HG03045 (cell line): ENCODE measurements at regions not wholly inside any gene's neighbourhood (a gene's known extent, or its start where the extent isn't known, plus 50 kb on each side); places are given as distances from the start of the nearest gene placed in this dataset.
"Not testable (repeated sequence)": the region's sequence is repeated elsewhere in the genome, so short reads cannot be mapped to it uniquely, and the experiment has no call there.

Source experiments
- ATAC-seq: cut with Tn5 transposase; IDR thresholded peaks from one replicate; pipeline ENCODE4 v1.9.1; 2021; ENCODE audit warnings: mild to moderate bottlenecking, moderate library complexity; ENCODE audit not compliant: unreplicated experiment

DNA sequence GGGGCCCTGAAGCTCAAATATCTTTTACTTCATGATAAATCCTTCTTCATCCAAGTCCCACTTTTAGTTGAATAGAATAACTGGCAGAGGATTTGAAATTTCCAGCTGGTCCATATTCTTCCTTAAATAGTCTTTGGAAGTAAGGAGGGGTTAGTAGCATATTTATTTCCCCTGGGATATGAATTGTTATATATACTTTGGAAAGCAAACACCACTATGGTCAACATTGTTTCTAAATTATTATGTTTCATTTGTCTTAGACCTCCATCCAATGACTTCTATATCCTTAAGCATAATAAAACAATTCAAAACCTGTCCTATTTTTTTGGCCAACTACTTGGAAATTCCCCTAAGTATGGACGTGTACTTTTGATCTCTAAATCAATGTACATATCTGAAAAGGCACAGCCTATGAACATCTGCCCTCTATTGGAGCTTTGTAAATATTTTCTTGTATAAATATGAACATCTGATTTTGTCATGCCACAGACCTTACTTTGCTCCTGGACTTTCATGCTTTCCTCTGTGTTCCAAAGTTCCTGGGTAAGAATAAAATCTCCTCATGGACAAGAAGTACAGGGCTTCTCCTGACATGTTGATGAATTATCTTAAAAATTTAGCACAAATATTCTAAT, 1212.0 kb downstream of the GALC start:
- no peak for ATAC-seq

DNA sequence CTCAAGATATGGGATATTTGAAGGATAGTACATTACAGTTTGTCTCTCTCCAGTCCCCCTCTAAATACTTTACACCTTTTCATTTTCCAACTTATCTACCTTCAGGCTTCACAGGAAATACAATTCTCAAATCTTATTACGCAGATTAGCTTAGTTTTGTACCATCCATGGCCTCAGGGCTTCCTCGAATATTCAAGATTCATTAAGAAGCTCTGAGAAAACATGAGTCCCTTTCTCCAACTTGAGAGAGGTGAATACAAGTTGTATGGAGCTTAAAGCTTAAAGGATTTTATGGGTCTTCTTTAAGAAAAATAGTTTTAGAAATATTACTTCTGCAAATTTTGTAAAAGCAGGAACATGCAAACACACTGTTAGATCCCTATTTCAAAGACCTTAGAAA, 1212.5 kb downstream of the GALC start:
- no peak for ATAC-seq

DNA sequence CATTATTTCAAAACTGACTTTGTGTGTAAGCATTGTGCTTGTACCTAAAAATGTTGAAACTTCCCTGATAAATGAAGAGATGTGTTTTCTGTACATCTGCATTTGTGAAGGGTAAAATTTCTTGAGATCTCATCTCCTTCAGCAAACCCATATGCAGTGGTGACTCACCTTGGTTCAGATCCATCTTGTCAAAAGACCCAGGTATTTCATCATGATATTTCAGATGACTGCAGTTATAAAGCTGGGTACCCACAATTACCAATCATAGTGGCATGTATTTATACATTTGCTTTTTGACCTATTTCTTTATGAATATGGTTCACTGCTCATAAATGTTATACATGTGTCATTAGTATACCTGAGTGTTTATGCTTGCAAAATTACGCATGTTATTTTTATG, 1213.6 kb downstream of the GALC start:
- ATAC-seq: no peak

DNA sequence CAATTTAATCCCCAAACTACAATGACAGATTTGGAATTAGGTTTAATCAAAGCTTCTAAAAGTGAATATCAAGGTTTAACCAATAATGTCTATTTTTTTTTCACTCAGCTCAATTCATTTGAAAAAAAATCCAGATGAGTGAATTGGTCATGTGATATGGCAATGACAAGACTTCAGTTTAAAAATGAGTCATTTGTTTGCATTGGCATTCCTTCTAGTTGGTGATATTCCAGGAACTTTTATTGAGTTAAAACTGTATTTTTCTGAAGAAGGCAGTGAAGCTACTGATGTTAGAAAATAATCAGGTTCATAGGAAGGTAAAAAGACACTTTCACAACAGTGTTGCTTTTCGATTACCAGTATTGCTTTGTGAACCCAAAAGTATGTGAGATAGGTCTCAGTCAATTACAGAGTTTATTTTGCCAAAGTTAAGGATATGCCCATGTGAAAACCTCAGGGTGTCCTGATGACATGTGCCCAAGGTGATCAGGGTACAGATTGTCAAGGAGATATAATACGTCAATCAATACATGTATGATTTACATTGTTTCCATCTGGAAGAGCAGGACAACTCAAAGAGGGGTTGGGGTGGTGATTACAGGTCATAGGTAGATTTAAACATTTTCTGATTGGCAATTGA, 1214.9 kb downstream of the GALC start:
- no peak for ATAC-seq

DNA sequence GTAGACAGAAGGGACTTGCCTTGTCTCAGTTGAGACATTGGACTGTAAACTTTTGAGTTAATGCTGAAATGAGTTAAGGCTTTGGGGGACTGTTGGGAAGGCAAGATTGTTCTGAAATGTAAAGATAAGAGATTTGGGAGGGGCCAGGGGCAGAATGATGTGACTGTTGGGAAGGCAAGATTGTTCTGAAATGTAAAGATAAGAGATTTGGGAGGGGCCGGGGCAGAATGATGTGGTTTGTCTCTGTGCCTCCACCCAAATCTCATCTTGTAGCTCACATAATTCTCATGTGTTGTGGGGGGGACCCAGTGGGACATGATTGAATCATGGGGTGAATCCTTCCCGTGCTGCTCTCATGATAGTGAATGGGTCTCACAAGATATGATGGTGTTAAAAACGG, 1217.1 kb downstream of the GALC start:
- not testable (repeated sequence) for ATAC-seq

DNA sequence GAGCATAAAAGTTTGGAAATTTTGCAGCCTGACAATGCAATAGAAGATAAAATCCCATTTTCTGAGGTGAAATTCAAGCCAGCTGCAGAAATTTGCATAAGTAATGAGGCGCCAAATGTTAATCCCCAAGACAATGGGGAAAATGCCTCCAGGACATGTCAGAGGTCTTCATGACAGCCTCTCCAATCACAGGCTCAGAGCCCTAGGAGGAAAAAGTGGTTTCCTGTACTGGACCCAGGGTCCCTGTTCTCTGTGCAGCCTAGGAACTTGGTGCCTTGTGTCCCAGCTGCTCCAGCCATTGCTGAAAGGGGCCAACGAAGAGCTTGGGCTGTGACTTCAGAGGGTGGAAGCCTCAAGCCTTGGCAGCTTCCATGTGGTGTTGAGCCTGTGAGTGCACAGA, 1218.1 kb downstream of the GALC start:
- no peak for ATAC-seq

DNA sequence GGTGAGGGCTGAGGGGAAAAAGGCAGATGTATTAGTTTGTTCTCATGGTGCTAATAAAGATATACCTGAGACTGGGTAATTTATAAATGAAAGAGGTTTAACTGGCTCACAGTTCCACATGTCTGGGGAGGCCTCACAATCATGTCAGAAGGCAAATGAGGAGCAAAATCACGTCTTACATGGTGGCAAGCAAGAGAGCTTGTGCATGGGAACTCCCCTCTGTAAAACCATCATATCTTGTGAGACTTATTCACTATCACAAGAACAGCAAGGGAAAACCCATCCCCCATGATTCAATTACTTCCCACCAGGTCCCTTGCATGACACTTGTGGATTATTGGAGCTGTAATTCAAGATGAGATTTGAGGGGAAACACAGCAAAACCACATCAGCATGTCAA, 1220.9 kb downstream of the GALC start:
- ATAC-seq: no peak

DNA sequence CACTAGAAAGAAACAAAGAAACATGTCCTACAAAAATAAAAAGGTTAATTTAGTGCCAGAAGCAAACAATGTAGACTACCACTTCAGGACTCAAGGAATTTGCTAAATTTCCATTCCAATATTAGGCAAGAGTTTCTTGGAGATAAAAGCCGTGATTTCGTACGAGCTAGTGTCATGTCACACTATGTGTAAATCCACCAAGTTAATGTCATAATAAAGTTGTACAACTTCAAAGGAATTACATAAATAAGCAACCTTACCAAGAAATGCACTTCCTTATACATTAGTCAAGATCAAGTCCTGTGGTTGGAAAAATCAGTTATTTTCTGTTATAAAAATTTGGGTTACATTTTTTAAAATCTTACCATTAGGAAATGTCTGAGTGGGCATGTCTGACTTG, 1222.8 kb downstream of the GALC start:
- ATAC-seq: no peak

DNA sequence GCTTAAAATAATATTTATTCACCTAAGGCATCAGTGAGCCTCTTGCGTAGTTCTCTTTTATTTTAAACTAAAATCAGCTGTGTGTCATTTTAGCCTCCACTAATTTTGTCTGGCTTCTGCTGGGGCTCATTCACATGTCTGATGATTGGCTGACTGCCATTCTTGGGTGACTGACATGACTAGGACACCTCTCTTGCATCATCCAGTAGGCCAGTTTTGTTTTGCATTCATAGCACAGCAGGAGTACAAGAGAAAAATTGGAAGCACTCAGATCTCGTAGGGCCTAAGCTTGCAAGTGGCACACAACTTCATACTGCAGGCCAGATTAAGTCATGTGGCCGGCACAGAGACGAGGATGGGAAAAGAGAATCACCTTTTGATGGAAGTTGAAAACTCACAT, 1226.5 kb downstream of the GALC start:
- ATAC-seq: no peak

DNA sequence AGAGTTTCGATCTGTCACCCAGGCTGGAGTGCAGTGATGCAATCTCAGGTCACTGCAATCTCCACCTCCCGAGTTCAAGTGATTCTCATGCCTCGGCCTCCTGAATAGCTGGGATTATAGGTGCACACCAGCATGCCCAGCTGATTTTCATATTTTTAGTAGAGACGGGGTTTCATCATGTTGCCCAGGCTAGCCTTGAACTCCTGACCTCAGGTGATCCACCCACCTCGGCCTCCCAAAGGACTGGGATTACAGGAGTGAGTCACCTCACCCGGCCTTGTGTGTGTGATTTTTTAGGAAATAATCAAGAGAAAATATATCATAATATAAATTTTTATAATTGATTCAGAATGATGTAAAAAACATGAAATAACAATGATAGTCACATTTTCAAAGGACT, 1231.4 kb downstream of the GALC start:
- ATAC-seq: no peak

DNA sequence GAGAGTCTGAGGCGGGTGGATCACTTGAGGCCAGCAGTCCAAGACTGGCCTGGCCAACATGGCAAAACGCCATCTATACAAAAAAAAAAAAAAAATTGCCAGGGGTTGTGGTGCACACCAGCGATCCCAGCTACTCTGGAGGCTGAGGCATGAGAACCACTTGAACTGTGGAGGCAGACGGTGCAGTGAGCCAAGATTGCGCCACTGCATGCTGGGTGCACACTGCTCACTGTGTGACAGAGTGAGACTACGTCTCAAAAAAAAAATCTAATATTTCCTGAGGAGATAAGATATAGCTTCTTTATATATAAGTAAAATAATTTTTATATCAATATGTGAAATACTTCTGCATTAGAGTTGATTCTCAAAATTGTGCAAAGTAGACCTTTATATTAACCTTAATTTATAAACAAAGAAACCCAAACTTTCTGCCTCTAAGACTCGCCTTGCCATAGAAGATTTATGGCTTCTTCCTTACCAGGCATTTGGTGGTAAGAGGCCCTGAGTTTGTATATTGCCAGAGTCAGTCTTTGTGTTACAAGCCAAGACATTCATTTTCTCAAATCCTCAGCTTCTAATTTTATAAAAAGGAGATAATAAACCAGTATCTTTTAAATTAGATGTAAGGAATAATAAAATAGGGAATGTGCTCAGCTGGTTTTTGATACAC, 1226.7 kb downstream of the FLRT2 start:
- ATAC-seq: no peak

DNA sequence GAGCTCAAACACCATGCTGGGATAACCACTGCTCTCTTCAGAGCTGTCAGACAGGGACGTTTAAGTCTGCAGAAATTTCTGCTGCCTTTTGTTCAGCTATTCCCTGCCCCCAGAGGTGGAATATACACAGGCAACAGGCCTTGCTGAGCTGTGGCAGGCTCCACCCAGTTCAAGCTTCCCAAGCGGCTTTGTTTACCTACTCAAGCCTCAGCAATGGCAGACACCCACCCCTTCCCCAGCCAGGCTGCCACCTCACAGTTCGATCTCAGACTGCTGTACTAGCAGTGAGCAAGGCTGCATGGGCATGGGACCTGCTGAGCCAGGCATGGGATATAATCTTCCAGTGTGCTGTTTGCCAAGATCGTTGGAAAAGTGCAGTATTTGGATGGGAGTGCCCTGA, 1220.5 kb downstream of the FLRT2 start:
- not testable (repeated sequence) for ATAC-seq

DNA sequence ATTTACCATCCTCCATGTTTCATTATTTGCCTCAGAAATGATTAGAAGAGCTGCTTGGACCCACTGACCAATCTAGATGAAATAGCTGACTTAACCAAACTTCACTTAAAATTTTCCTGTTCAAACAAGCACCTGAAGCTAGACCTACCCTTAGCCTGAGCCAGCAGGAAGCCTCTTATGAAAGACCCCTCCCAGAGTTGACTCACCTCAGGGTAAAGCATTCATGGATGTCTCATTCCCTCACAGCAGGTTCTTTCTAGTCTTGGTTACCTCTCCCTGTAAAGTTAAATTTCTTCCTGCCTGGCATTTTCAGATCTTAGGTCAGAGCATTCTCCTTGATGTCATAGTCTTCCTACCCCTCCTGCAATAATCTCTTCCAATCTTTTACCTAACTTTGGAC, 1209.8 kb downstream of the FLRT2 start:
- ATAC-seq: no peak

DNA sequence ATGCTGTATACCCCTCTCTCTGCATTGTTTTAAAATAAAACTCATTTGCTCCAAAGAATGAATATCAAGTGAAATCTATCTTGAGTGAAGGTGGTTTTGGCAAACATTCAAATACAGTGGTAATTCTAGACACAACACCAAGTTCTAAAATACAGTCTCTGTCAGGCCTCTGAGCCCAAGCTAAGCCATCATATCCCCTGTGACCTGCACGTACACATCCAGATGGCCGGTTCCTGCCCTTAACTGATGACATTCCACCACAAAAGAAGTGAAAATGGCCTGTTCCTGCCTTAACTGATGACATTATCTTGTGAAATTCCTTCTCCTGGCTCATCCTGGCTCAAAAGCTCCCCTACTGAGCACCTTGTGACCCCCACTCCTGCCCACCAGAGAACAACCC, 1201.5 kb downstream of the FLRT2 start:
- ATAC-seq: not testable (repeated sequence)

DNA sequence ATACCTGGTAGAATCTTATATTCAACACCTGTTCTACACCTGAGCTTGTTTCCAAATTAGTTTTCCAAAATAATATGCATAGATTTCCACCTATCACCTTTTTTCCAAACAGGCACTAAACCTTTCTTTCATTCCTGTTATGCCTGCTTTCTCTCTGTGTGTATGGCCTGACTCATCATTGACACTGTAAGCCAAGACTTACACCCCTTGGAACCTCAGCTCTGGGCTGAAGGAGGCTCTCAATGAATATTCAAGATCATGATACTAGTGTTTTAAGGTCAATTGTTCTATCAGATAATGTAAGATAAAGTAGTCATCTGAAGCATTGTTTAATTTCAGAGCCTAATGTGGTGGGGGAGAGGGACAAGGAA, 1193.3 kb downstream of the FLRT2 start:
- ATAC-seq: no peak

DNA sequence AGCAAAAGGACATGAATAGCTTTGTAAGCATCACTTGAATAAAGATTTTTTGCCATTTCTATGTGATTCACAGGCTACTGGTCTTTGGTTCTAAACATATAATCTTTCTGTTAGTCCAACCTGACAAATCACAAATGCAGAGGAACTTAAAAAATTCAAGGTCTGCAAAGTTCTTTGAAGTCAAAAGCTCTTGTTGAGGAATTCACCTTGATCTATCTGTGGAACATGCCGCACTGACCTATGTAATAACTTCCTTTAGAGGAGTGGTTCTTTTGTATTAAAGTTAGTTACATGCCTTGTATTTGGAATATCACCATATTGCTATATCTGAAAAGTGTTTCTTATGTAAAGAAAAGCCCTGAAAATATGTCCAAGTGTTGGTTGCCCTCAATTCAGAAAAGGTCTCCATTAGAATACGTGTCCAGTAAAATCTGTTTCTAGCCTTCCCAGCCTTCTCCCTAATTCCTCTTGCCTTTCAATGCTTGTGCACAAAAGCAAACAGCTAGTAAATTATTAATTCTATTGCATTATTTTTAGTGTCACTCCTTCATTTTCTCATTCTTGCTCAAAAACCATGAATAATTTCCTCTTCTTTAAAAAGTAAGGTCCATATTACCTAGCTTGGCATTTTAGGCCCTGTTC, 1192.8 kb downstream of the FLRT2 start:
- ATAC-seq: no peak

DNA sequence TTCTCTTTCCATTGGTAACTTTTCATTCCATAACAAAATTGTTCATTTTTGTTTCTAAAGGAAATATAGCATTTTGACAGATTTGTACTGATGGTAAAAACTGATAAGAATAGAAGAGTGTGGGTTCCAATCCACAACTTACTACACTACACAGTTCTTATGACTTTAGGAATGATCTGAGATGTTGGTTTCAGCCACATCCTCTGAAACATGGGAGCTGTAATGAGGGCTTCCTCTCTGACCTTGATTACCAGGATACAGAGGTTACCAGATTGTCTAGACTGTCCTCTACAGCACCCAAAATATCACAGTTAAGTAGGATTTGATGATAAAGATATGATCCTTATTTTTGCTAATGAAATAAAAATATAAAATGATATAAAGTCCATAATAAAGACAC, 1184.6 kb downstream of the FLRT2 start:
- no peak for ATAC-seq

DNA sequence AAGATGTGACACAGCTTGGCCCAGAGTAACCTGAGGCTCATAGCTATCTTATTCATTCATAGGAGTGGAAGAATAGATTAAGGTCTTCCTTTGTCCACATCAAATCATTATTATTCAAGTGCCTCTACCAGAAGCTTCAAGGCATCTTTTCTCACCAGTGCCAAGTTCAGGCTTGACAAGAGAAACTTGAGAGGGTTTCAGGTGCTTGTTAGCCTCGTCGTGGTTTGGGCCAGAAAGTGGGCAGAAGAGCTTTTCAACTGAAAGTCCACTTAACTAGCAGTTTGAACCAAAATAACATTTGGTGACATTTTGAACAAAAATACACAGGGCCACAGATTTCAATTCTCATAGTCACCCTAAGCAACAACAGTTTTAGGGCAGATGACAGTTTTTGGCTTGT, 1184.2 kb downstream of the FLRT2 start:
- no peak for ATAC-seq

DNA sequence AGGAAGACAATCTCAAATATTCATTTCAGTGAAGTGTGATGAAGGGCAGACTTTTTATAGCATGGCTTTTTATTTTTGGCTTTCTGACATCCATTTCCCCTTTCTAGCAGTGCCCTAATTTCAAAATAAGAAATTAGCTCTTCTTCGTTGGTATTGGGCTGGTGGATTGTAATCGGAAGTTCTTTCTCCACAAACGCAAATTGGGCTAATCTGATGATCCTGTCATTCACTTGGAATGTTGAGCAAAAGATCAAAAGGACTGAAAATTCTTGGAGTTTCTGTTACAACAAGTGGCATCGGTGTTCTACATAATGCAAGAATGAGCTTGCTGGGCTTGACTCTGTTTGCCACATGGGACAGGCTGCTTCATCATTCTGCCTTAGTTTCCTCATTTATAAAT, 1182.8 kb downstream of the FLRT2 start:
- no peak for ATAC-seq

DNA sequence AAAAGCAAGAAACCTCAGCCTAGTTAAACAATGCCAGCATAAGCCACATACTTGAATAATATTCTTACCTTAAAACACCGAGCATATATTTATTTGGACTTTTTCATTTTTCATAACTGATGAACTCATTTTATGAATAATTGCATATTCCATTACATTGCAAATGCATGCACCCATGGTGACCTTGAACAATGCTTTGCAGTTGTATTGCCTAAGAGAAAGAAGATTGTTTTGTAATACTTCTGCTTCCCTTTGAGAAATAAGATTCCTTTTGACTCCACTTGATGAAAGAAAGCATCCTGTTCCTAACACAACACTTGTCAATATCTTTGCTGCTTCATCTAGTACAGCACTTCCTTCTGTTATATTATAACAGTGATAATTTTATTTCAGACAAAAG, 1182.2 kb downstream of the FLRT2 start:
- ATAC-seq: no peak

DNA sequence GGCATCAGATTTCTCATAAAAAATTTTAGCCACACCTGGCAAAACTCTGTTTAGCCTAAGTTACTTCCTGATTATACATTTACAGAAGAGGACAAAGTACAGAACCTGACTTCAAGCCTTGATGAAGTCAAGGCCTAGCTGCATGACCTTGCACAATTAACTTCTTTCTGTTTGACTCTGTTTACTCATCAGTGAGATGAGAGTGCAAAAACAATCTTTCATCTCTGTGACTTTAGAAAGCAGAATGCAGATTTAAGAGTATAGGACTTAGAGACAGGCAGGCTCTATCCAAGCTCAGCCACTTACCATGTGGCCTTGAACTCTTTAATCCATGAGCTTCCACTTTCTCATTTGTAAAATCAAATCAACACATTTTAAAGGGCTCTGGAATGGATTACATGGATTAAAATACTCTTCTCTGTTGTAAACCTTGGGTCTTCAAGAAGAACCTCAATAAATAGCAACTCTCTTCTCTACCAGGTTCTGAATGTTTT, 1178.9 kb downstream of the FLRT2 start:
- no peak for ATAC-seq

DNA sequence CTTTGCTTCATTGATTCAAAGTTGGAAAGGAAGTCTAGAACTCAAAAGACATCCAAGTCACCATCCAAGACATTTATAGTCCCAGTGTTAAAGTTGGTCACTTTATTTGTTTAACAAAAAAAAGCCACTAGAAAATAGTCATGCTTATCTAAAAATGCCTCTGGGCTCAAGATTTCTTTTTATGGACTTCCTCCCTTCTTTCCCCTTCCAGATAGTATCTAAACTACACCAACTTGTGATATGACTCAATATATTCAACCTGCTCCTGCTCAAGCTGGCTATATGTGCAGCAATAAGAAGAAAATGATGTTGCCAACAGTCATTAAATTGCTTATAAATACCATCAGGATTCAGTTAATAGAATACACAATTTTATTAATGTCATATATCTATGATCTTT, 1177.1 kb downstream of the FLRT2 start:
- no peak for ATAC-seq
